Occipital lobe (tissue), 1 donor: ENCODE measurements at regions not wholly inside any gene's neighbourhood (a gene's known extent, or its start where the extent isn't known, plus 50 kb on each side); places are given as distances from the start of the nearest gene placed in this dataset.
A peak's percentile ranks its signal among the peaks of the same experiment; 100 is the strongest.
"Not testable (repeated sequence)": the region's sequence is repeated elsewhere in the genome, so short reads cannot be mapped to it uniquely, and the experiment has no call there.

Source experiments
- DNase-seq: peaks from one replicate; lab custom pipeline; 2025; lab: John Stamatoyannopoulos, UW

GRCh38 chr4:67332627-67333026 lies 212.7 kb downstream of the CENPC start:
- no peak for DNase-seq

GRCh38 chr4:67328393-67328792 lies 216.9 kb downstream of the CENPC start:
- no peak for DNase-seq

GRCh38 chr4:67328018-67328278 lies 217.4 kb downstream of the CENPC start:
- no peak for DNase-seq

GRCh38 chr4:67327245-67328017 lies 217.9 kb downstream of the CENPC start:
- peak; percentile 13 for DNase-seq

- no peak for DNase-seq
These were observed 219.5 kb downstream of the CENPC start for GRCh38 chr4:67325791-67326190.

- DNase-seq = no peak
These were observed 224.7 kb downstream of the CENPC start for GRCh38 chr4:67320645-67321044.

- DNase-seq = not testable (repeated sequence)
These were observed 225.7 kb downstream of the CENPC start for GRCh38 chr4:67319607-67320006.

- DNase-seq = not testable (repeated sequence)
These were observed 244.7 kb downstream of the CENPC start for GRCh38 chr4:67300497-67301185.

GRCh38 chr4:67292636-67293035 lies 252.7 kb downstream of the CENPC start:
- no peak for DNase-seq

- DNase-seq = no peak
These were observed 253.3 kb downstream of the CENPC start for GRCh38 chr4:67292045-67292444.

- DNase-seq = no peak
These were observed 253.7 kb downstream of the CENPC start for GRCh38 chr4:67291644-67292043.

GRCh38 chr4:67288964-67289363 lies 256.3 kb downstream of the CENPC start:
- DNase-seq = no peak

GRCh38 chr4:67286724-67287123 lies 258.6 kb downstream of the CENPC start:
- no peak for DNase-seq

GRCh38 chr4:67282749-67283148 lies 262.6 kb downstream of the CENPC start:
- DNase-seq = no peak

GRCh38 chr4:67275179-67275750 lies 270.0 kb downstream of the CENPC start:
- DNase-seq = no peak

GRCh38 chr4:67274671-67275070 lies 270.6 kb downstream of the CENPC start:
- DNase-seq = not testable (repeated sequence)

GRCh38 chr4:67273666-67274065 lies 271.6 kb downstream of the CENPC start:
- DNase-seq = no peak

GRCh38 chr4:67261971-67262370 lies 283.3 kb downstream of the CENPC start:
- DNase-seq = no peak

- no peak for DNase-seq
These were observed 288.8 kb downstream of the CENPC start for GRCh38 chr4:67256388-67257043.

GRCh38 chr4:67250131-67250896 lies 295.0 kb downstream of the CENPC start:
- DNase-seq = no peak

GRCh38 chr4:67236788-67237187 lies 308.5 kb downstream of the CENPC start:
- no peak for DNase-seq

- DNase-seq = no peak
These were observed 309.0 kb downstream of the CENPC start for GRCh38 chr4:67236318-67236717.
